ENCODE measurements at regions not wholly inside any gene's neighbourhood (a gene's known extent, or its start where the extent isn't known, plus 50 kb on each side); places are given as distances from the start of the nearest gene placed in this dataset.

DNA sequence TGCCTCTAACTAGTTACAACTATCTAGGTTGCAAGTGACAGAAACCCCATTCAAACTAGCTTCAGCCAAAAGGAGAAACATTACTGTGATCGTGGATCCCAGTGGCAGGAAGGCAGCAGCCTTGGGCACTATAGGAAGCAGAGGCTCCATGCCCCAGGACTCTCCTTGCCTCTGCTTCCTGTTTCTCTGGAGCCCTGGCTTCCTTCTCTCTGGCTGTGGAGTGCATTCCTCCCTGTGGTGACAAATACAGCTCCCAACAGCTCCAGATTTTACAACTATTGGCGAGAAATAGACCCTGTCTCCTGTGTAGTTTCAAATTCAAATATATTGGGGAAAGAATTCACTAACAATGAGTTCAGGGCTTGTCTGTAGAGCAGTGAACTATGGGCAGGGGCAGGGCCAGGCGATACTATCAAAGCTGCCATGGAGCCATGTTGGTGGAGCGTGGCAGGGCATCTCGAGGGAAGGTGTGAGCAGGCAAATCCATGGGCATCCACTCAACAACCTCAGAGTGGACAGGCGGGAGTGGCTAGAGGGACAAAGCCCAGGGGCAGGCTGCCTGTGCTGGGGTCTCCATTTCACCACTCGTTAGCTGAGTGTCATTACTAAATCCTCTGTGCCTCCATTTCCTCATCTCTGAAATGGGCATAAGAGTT, 189.5 kb downstream of the ERCC6L2 start:
- Histone ChIP-seq H3K4ac (replicated peaks; ENCODE audit: insufficient read length, low read depth, low read length) (no peak overlapping the region), H3K23me2 (ENCODE audit: low read depth, low read length) (no peaks in the 10 kb centered on the region)
- FAIRE-seq, result no peak

More for the DNA sequence above, 189.5 kb downstream of the ERCC6L2 start:
- no peak overlapping the region for H2BK20ac ChIP-seq (ENCODE audit: low read length)
- 86% methylated on average over 7 of the region's 7 CpGs; no CpG with 5 or more reads in 1 of the 2 experiments for WGBS, 2 experiments (ENCODE audit: extremely low coverage in 1 of 2, insufficient coverage in 1 of 2, insufficient read length in 1 of 2, insufficient replicate concordance in 2 of 2, low coverage in 1 of 2, low lambda C conversion rate in 2 of 2, missing lambda C conversion rate in 1 of 2)
- H3K18ac ChIP-seq (ENCODE audit: extremely low read depth, low read length), result no peak overlapping the region
- no peak overlapping the region for H3K4me3 ChIP-seq (ENCODE audit: extremely low read depth in 1 of 4, insufficient read depth in 2 of 4, low read depth in 3 of 4, low read length in 4 of 4)
- ChIA-PET CTCF (ENCODE audit: partially characterized antibody) (interaction anchor here (0.9 to 1.1 kb wide), 2 partner anchors 10 to 307 kb away, joined by 3 read pairs; no protein-coding TSS in a partner anchor), POLR2A (ENCODE audit: partially characterized antibody) (no interaction called here)
- no peak overlapping the region for H2AFZ ChIP-seq (ENCODE audit: low read length)
- H2BK5ac ChIP-seq (ENCODE audit: low read depth, low read length), result no peak overlapping the region
- H3K79me1 ChIP-seq (ENCODE audit: low read depth, low read length), result no peaks in the 10 kb centered on the region
- H4K8ac ChIP-seq (ENCODE audit: extremely low read depth, insufficient read depth, low read length), result no peak overlapping the region
- no peak overlapping the region for H2AK5ac ChIP-seq (ENCODE audit: low read depth, low read length)
- H4K20me1 ChIP-seq (replicated peaks in 1 of 2; ENCODE audit: control insufficient read depth in 1 of 2, insufficient read depth in 2 of 2, low read length in 2 of 2), result no peaks in the 10 kb centered on the region
- TF ChIP-seq FOSL1 (IDR thresholded peaks at IDR 0.05; ENCODE audit: insufficient read depth, low read depth, low read length) (no peak), RXRA (IDR thresholded peaks at IDR 0.05; ENCODE audit: insufficient read depth, low read depth, low read length) (no peak), GABPA (IDR thresholded peaks at IDR 0.05; ENCODE audit: borderline replicate concordance, insufficient read depth, low read length) (no peak), YY1 (IDR thresholded peaks at IDR 0.05; ENCODE audit: low read depth, low read length) (no peak), ASH2L (IDR thresholded peaks at IDR 0.05; ENCODE audit: low read length) (no peak)
- TF ChIP-seq, protein P1, sequence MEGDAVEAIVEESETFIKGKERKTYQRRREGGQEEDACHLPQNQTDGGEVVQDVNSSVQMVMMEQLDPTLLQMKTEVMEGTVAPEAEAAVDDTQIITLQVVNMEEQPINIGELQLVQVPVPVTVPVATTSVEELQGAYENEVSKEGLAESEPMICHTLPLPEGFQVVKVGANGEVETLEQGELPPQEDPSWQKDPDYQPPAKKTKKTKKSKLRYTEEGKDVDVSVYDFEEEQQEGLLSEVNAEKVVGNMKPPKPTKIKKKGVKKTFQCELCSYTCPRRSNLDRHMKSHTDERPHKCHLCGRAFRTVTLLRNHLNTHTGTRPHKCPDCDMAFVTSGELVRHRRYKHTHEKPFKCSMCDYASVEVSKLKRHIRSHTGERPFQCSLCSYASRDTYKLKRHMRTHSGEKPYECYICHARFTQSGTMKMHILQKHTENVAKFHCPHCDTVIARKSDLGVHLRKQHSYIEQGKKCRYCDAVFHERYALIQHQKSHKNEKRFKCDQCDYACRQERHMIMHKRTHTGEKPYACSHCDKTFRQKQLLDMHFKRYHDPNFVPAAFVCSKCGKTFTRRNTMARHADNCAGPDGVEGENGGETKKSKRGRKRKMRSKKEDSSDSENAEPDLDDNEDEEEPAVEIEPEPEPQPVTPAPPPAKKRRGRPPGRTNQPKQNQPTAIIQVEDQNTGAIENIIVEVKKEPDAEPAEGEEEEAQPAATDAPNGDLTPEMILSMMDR (IDR thresholded peaks at IDR 0.05; ENCODE audit: control extremely low read depth in 1 of 3, insufficient read depth in 1 of 3, low read depth in 1 of 3, low read length in 3 of 3), result no peak
- H4K91ac ChIP-seq (replicated peaks; ENCODE audit: insufficient read length, low read length), result no peak overlapping the region
- H3K9me3 ChIP-seq (ENCODE audit: insufficient read depth in 2 of 2, low read depth in 1 of 2, low read length in 1 of 2), result no peaks in the 10 kb centered on the region
- no peak overlapping the region for H2BK120ac ChIP-seq (replicated peaks; ENCODE audit: low read depth, low read length)
- no peak overlapping the region for H3K23ac ChIP-seq (ENCODE audit: insufficient read length)
- H4K5ac ChIP-seq (ENCODE audit: insufficient read length, low read depth, low read length), result no peak overlapping the region
- H3K4me1 ChIP-seq (replicated peaks in 1 of 4; ENCODE audit: control insufficient read depth in 3 of 4, insufficient read depth in 4 of 4, low read length in 3 of 4), result peaks cover 0 to 3% (median 1%) of the 10 kb centered on the region in 4 experiments; a peak in 3 of 7 replicates
- H3K36me3 ChIP-seq (ENCODE audit: control insufficient read depth in 2 of 4, insufficient read depth in 4 of 4, low read length in 3 of 4), result no peaks in the 10 kb centered on the region
- H3K9ac ChIP-seq (replicated peaks in 1 of 4; ENCODE audit: extremely low read depth in 1 of 4, low read depth in 3 of 4, low read length in 3 of 4), result no peak overlapping the region
- H3K4me2 ChIP-seq (ENCODE audit: insufficient read depth in 1 of 2, low read depth in 2 of 2, low read length in 2 of 2), result no peak overlapping the region
- H2BK15ac ChIP-seq (ENCODE audit: low read length), result no peak overlapping the region
- no peak for DNase-seq (ENCODE audit: low read depth in 1 of 2, low spot score in 2 of 2)
- H3K14ac ChIP-seq (ENCODE audit: insufficient read length), result no peak overlapping the region
- H3K56ac ChIP-seq (replicated peaks; ENCODE audit: insufficient read length, low read depth, low read length), result no peak overlapping the region
- no peak overlapping the region for H3K27ac ChIP-seq (ENCODE audit: low read depth, low read length)
- no peak overlapping the region for H2BK12ac ChIP-seq (ENCODE audit: low read depth, low read length)
- no peaks in the 10 kb centered on the region for H3K27me3 ChIP-seq (replicated peaks in 1 of 4; ENCODE audit: control insufficient read depth in 3 of 4, extremely low read depth in 1 of 4, insufficient read depth in 3 of 4, low read length in 3 of 4)
- H3K79me2 ChIP-seq (ENCODE audit: control insufficient read depth in 1 of 2, insufficient read depth in 2 of 2, low read length in 2 of 2), result no peaks in the 10 kb centered on the region
